H1 (cell line): ENCODE measurements at regions not wholly inside any gene's neighbourhood (a gene's known extent, or its start where the extent isn't known, plus 50 kb on each side); places are given as distances from the start of the nearest gene placed in this dataset.

Source experiments
- EGR1 ChIP-seq: IDR thresholded peaks from 2 replicates; pipeline ENCODE4 v1.6.1; 2011; ENCODE audit warnings: low read depth, low read length, borderline replicate concordance
- POLR2A ChIP-seq, 2 experiments: IDR thresholded peaks; 1 replicate in 1 of 2; 2 replicates in 1 of 2; pipeline ENCODE4 v1.6.1; 2011; ENCODE audit warnings: low read depth in 2 of 2, low read length in 2 of 2, mild to moderate bottlenecking in 2 of 2; ENCODE audit errors: control extremely low read depth in 1 of 2
- POLR2AphosphoS5 ChIP-seq: IDR thresholded peaks from 2 replicates; pipeline ENCODE4 v1.6.1; 2011; ENCODE audit warnings: low read depth, low read length
- SP2 ChIP-seq: IDR thresholded peaks from 2 replicates; pipeline ENCODE4 v1.6.1; 2012; ENCODE audit warnings: mild to moderate bottlenecking, low read length, inconsistent platforms

DNA sequence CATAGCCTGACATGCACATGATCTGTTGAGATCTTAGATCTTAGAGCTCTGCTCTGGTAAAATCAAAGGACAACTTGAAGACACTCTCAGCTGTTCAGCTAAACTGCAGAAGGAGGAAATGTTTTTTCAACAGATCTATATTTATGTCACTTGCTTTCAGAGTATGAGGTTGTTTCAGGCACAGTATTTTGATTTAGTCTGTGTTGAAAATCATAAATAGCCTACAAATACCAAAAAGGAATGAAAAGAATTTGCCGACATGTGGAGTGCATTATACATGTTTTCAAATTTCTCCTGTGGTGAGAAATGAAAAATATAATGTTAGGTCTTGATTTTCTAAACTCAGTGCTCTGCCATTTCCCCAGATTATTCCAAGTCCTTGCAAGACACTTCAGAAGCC is 1118.4 kb downstream of the TBL1XR1 start (continued):
- TF ChIP-seq POLR2AphosphoS5 (no peak), EGR1 (no peak), POLR2A (IDR thresholded peaks at IDR 0.05; ENCODE audit: control extremely low read depth in 1 of 2, low read depth in 2 of 2, low read length in 2 of 2) (no peak), SP2 (no peak)
